ENCODE measurements at regions not wholly inside any gene's neighbourhood (a gene's known extent, or its start where the extent isn't known, plus 50 kb on each side); places are given as distances from the start of the nearest gene placed in this dataset.

GRCh38 chr7:17560966-17561365 is 262.5 kb downstream of the AHR start:
- TF ChIP-seq GATA3 (IDR thresholded peaks at IDR 0.05; ENCODE audit: low read depth, low read length), result no peak
- TF ChIP-seq GATA2 (IDR thresholded peaks at IDR 0.05; ENCODE audit: low read depth, low read length), result no peak
